Endothelial cell of umbilical vein (primary cell): ENCODE measurements at regions not wholly inside any gene's neighbourhood (a gene's known extent, or its start where the extent isn't known, plus 50 kb on each side); places are given as distances from the start of the nearest gene placed in this dataset.

ENCODE experiments used
- BruUV-seq: library from RNA; stranded (reverse); fragments of 400-500 nt; replicated peaks from 2 replicates; lab custom pipeline; 2021; lab: Mats Ljungman, UMichigan
- CTCF ChIA-PET: fragments of 300-600, 350-600 bp; sonication (Branson Sonifier 250); formaldehyde crosslinking; loops from one replicate; lab custom pipeline; 2021; ENCODE audit warnings: antibody characterized with exemption, inconsistent platforms; lab: Charles Lee
- POLR2A ChIA-PET: fragments of 300-600, 350-600 bp; sonication (Branson Sonifier 250); formaldehyde crosslinking; loops from one replicate; lab custom pipeline; 2021; ENCODE audit warnings: antibody characterized with exemption, inconsistent platforms; lab: Charles Lee
- DNase-seq: peaks from one replicate; pipeline ENCODE4 v3.0.0-alpha.2; 2011; ENCODE audit warnings: low read depth, low spot score
- FAIRE-seq: peaks from 2 replicates; lab custom pipeline; 2011; peaks lifted over from hg19 to GRCh38; lab: Jason Lieb, UNC
- H2AFZ ChIP-seq: 2 replicates; pipeline ENCODE4 v1.6.0; 2012; ENCODE audit warnings: low read depth, low read length, control low read depth, inconsistent platforms
- H3K27ac ChIP-seq: 2 replicates; pipeline ENCODE4 v1.5.1; 2011; ENCODE audit warnings: low read depth, mild to moderate bottlenecking, control low read depth, low read length, moderate library complexity; ENCODE audit not compliant: insufficient read depth
- H3K27me3 ChIP-seq, 2 experiments: 2 replicates each; pipeline versions ENCODE4 v1.6.0 to v1.6.1; 2011; ENCODE audit warnings: low read length in 2 of 2, mixed read lengths in 1 of 2; ENCODE audit not compliant: control insufficient read depth in 2 of 2, insufficient read depth in 2 of 2
- H3K36me3 ChIP-seq, 2 experiments: 2 replicates in 1 of 2; 3 replicates in 1 of 2; pipeline ENCODE4 v1.5.1; 2011; ENCODE audit warnings: low read length in 2 of 2, mild to moderate bottlenecking in 1 of 2, moderate library complexity in 1 of 2; ENCODE audit not compliant: control insufficient read depth in 2 of 2, insufficient read depth in 2 of 2; ENCODE audit errors: extremely low read depth in 1 of 2
- H3K4me1 ChIP-seq: 3 replicates; pipeline ENCODE4 v1.5.1; 2011; ENCODE audit warnings: mild to moderate bottlenecking, low read length; ENCODE audit not compliant: control insufficient read depth, insufficient read depth; ENCODE audit errors: extremely low read depth
- H3K4me2 ChIP-seq: 2 replicates; pipeline ENCODE4 v1.6.1; 2011; ENCODE audit warnings: low read length, control low read depth, mixed read lengths; ENCODE audit not compliant: insufficient read depth
- H3K4me3 ChIP-seq, 3 experiments: fragments of 200-600 bp in 1 of 3; sonication (generic), shearing (Covaris generic) in 1 of 3; replicated peaks in 1 of 3; 2 replicates each; pipeline ENCODE4 v1.5.1; 2011 to 2016; ENCODE audit warnings: control low read depth in 3 of 3, low read length in 3 of 3, mild to moderate bottlenecking in 2 of 3, inconsistent platforms in 1 of 3, low read depth in 1 of 3, moderate library complexity in 1 of 3; ENCODE audit not compliant: insufficient read depth in 1 of 3
- H3K79me2 ChIP-seq: 2 replicates; pipeline ENCODE4 v1.6.0; 2012; ENCODE audit warnings: low read length, inconsistent platforms; ENCODE audit not compliant: control insufficient read depth, insufficient read depth
- H3K9ac ChIP-seq: replicated peaks from 2 replicates; pipeline ENCODE3; 2011; ENCODE audit warnings: low read length, control low read depth; ENCODE audit not compliant: insufficient read depth; ENCODE audit errors: extremely low read depth
- H3K9me1 ChIP-seq: replicated peaks from 3 replicates; pipeline ENCODE4 v1.6.0; 2011; ENCODE audit warnings: mild to moderate bottlenecking, low read length; ENCODE audit not compliant: control insufficient read depth, insufficient read depth; ENCODE audit errors: extremely low read depth
- H3K9me3 ChIP-seq: replicated peaks from 2 replicates; pipeline ENCODE4 v1.5.1; 2012; ENCODE audit warnings: low read length, inconsistent platforms; ENCODE audit not compliant: control insufficient read depth, insufficient read depth
- H4K20me1 ChIP-seq: replicated peaks from 2 replicates; pipeline ENCODE3; 2011; ENCODE audit warnings: mild to moderate bottlenecking, low read length; ENCODE audit not compliant: control insufficient read depth, insufficient read depth; ENCODE audit errors: extremely low read depth
- EZH2 ChIP-seq: IDR thresholded peaks from 2 replicates; pipeline ENCODE4 v1.6.1; 2012; ENCODE audit warnings: borderline replicate concordance, low read depth, mild to moderate bottlenecking, moderate library complexity, low read length, inconsistent platforms; ENCODE audit not compliant: severe bottlenecking
- FOS ChIP-seq: IDR thresholded peaks from 2 replicates; pipeline ENCODE4 v1.6.1; 2011; ENCODE audit warnings: mild to moderate bottlenecking, low read length, moderate library complexity, borderline replicate concordance; ENCODE audit not compliant: insufficient read depth
- GATA2 ChIP-seq: IDR thresholded peaks from 2 replicates; pipeline ENCODE4 v1.7.0; 2011; ENCODE audit warnings: low read depth, mild to moderate bottlenecking, moderate library complexity, mixed read lengths, low read length; ENCODE audit not compliant: insufficient read length, insufficient read depth
- JUN ChIP-seq: IDR thresholded peaks from 2 replicates; pipeline ENCODE4 v1.6.1; 2011; ENCODE audit warnings: borderline replicate concordance, low read depth; ENCODE audit not compliant: insufficient read length, insufficient read depth
- MYC ChIP-seq: IDR thresholded peaks from one replicate; pipeline ENCODE4 v1.6.1; 2011; ENCODE audit warnings: mild to moderate bottlenecking, low read depth, low read length
- POLR2A ChIP-seq: IDR thresholded peaks from 2 replicates; pipeline ENCODE4 v1.6.1; 2012; ENCODE audit warnings: low read depth, mild to moderate bottlenecking, control low read depth, low read length
- POLR2AphosphoS5 ChIP-seq: IDR thresholded peaks from 2 replicates; pipeline ENCODE4 v1.6.1; 2012; ENCODE audit warnings: low read depth, mild to moderate bottlenecking, control low read depth, low read length, moderate library complexity; ENCODE audit not compliant: insufficient read depth
- dilution Hi-C: fragments of 300-500 bp; cut with MboI; formaldehyde crosslinking; loops from one replicate; pipeline ENCODE4 v1.15.0; 2019; ENCODE audit warnings: low sequenced_read_pairs; ENCODE audit not compliant: extremely low pct_ligation_motif_present
- intact Hi-C: fragments of 100-400 bp; cut with micrococcal nuclease; formaldehyde crosslinking; loops from one replicate; pipeline ENCODE4 v1.10.0; 2022
- TF ChIP-seq, protein P1 (sequence below): IDR thresholded peaks from 2 replicates; pipeline ENCODE4 v1.6.1; 2011; ENCODE audit not compliant: insufficient read depth, insufficient read length
- TF ChIP-seq, protein P2 (sequence below), 2 donors: IDR thresholded peaks; 1 replicate in 1 of 2; 2 replicates in 1 of 2; pipeline ENCODE4 v1.5.1; 2011; ENCODE audit warnings: low read length in 2 of 2, mild to moderate bottlenecking in 2 of 2, moderate library complexity in 2 of 2, control low read depth in 1 of 2, inconsistent platforms in 1 of 2, low read depth in 1 of 2; ENCODE audit not compliant: insufficient read depth in 1 of 2; ENCODE audit errors: extremely low read depth in 1 of 2

DNA sequence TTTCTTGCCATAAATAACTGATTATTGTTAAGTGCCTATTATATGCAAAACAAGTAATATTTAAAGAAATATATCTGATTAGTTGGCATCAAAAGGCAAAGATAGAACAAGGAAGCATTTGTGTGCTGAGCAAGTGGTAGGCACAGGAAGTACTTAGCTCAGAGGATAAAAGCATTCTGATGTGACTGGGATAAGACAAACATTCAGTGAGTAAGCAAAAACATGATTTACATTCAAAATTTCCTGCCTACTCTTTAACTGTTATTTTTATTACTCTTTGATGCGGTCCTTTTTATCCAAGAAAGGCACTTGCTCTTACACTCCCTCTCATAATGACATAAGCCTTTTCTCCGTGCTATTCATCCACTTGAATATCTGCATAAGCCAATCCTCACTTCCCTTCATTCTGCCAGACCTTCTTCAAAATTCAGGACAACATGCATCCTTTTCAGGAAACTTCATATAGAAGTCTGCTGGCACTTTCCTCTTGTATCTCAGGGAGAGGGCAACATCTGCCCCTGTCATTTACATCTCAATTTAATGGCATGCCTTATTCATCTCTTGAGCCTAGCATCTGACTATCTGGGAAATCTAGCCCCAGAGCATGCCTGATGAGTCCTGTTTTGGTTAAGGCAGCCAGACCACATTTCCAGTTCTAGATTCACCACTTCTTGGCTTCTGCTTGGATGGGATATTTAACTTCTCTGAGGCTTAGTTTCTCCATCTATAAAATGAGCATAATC lies 478.2 kb upstream of the ROBO2 start:
- dilution Hi-C loops: no loop called here
- no peak overlapping the region for H3K4me2 ChIP-seq
- no peaks in the 10 kb centered on the region for H3K79me2 ChIP-seq
- no peaks in the 10 kb centered on the region for H3K4me1 ChIP-seq
- ChIA-PET POLR2A (no interaction called here), CTCF (no interaction called here)
- DNase-seq: no peak
- H4K20me1 ChIP-seq: no peaks in the 10 kb centered on the region
- no peak for FAIRE-seq
- H3K27me3 ChIP-seq: no peaks in the 10 kb centered on the region
- no peak overlapping the region for H3K27ac ChIP-seq
- intact Hi-C loops: no loop called here
- H3K4me3 ChIP-seq: no peak overlapping the region
- H3K9ac ChIP-seq: no peak overlapping the region
- TF ChIP-seq MYC (no peak), GATA2 (no peak), POLR2A (no peak), POLR2AphosphoS5 (no peak), JUN (no peak), FOS (no peak), EZH2 (no peak)
- TF ChIP-seq, protein P1, sequence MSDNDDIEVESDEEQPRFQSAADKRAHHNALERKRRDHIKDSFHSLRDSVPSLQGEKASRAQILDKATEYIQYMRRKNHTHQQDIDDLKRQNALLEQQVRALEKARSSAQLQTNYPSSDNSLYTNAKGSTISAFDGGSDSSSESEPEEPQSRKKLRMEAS: no peak
- TF ChIP-seq, protein P2, sequence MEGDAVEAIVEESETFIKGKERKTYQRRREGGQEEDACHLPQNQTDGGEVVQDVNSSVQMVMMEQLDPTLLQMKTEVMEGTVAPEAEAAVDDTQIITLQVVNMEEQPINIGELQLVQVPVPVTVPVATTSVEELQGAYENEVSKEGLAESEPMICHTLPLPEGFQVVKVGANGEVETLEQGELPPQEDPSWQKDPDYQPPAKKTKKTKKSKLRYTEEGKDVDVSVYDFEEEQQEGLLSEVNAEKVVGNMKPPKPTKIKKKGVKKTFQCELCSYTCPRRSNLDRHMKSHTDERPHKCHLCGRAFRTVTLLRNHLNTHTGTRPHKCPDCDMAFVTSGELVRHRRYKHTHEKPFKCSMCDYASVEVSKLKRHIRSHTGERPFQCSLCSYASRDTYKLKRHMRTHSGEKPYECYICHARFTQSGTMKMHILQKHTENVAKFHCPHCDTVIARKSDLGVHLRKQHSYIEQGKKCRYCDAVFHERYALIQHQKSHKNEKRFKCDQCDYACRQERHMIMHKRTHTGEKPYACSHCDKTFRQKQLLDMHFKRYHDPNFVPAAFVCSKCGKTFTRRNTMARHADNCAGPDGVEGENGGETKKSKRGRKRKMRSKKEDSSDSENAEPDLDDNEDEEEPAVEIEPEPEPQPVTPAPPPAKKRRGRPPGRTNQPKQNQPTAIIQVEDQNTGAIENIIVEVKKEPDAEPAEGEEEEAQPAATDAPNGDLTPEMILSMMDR (IDR thresholded peaks at IDR 0.05; ENCODE audit: extremely low read depth in 1 of 2, insufficient read depth in 1 of 2, low read depth in 1 of 2, low read length in 2 of 2): no peak
- H3K36me3 ChIP-seq: no peaks in the 10 kb centered on the region
- no TSS peak for BruUV-seq
- no peak overlapping the region for H2AFZ ChIP-seq
- H3K9me1 ChIP-seq: no peaks in the 10 kb centered on the region
- H3K9me3 ChIP-seq: no peaks in the 10 kb centered on the region
